Fibroblast of lung (primary cell): ENCODE measurements at regions not wholly inside any gene's neighbourhood (a gene's known extent, or its start where the extent isn't known, plus 50 kb on each side); places are given as distances from the start of the nearest gene placed in this dataset.

Experiments
- CTCF ChIP-seq, 2 donors: IDR thresholded peaks in 1 of 2; conservative IDR thresholded peaks in 1 of 2; 1 replicate in 1 of 2; 2 replicates in 1 of 2; pipeline ENCODE4 v1.5.1; 2011 to 2012; ENCODE audit warnings: low read length in 2 of 2, control low read depth in 1 of 2, inconsistent platforms in 1 of 2, low read depth in 1 of 2, mild to moderate bottlenecking in 1 of 2
- EZH2 ChIP-seq: IDR thresholded peaks from 2 replicates; pipeline ENCODE4 v1.5.1; 2012; ENCODE audit warnings: low read length, control low read depth, mild to moderate bottlenecking; ENCODE audit errors: missing control alignments

GRCh38 chr2:184114439-184114838, 483.9 kb upstream of the ZNF804A start:
- TF ChIP-seq CTCF (conservative IDR thresholded peaks at IDR 0.05 in 1 of 2, IDR thresholded peaks at IDR 0.05 in 1 of 2; ENCODE audit: low read depth in 1 of 2, low read length in 2 of 2) (no peak), EZH2 (no peak)
